A673 (cell line): ENCODE measurements at regions not wholly inside any gene's neighbourhood (a gene's known extent, or its start where the extent isn't known, plus 50 kb on each side); places are given as distances from the start of the nearest gene placed in this dataset.

Experiments used
- BruUV-seq: library from RNA; stranded (reverse); fragments of 400-500 nt; replicated peaks from 2 replicates; lab custom pipeline; 2021; lab: Mats Ljungman, UMichigan
- CTCF ChIA-PET: fragments of 300-600 bp; sonication (Branson Sonifier 250); formaldehyde crosslinking; loops from one replicate; lab custom pipeline; 2022; ENCODE audit warnings: antibody characterized with exemption; lab: Charles Lee
- POLR2A ChIA-PET: fragments of 300-600 bp; sonication (Branson Sonifier 250); formaldehyde crosslinking; loops from one replicate; lab custom pipeline; 2022; ENCODE audit warnings: antibody characterized with exemption; ENCODE audit not compliant: low non-redundant PET; lab: Charles Lee
- DNase-seq: peaks from one replicate; pipeline ENCODE4 v3.0.0-alpha.2; 2015; ENCODE audit warnings: low spot score
- H3K27ac ChIP-seq: fragments of 200-600 bp; sonication (generic); 2 replicates; pipeline ENCODE4 v1.5.1; 2016; ENCODE audit warnings: mixed run types, low read depth, mild to moderate bottlenecking, mixed read lengths, antibody characterized with exemption, low read length; ENCODE audit not compliant: poor library complexity, severe bottlenecking
- H3K27me3 ChIP-seq: fragments of 200-600 bp; sonication (generic); replicated peaks from 2 replicates; pipeline ENCODE4 v1.6.1; 2017; ENCODE audit warnings: mixed run types, low read depth, mild to moderate bottlenecking, mixed read lengths, antibody characterized with exemption, low read length; ENCODE audit not compliant: insufficient read depth, poor library complexity
- H3K36me3 ChIP-seq: fragments of 200-600 bp; sonication (generic); 2 replicates; pipeline ENCODE4 v1.6.1; 2016; ENCODE audit warnings: mixed run types, mild to moderate bottlenecking, mixed read lengths, antibody characterized with exemption, low read length; ENCODE audit not compliant: insufficient read depth, poor library complexity, severe bottlenecking
- H3K4me1 ChIP-seq: fragments of 200-600 bp; sonication (generic); 2 replicates; pipeline ENCODE4 v1.6.1; 2017; ENCODE audit warnings: mixed run types, mild to moderate bottlenecking, mixed read lengths, antibody characterized with exemption, low read length; ENCODE audit not compliant: insufficient read depth, poor library complexity, severe bottlenecking
- H3K4me3 ChIP-seq: fragments of 200-600 bp; sonication (generic); 2 replicates; pipeline ENCODE4 v1.5.1; 2016; ENCODE audit warnings: low read depth, mixed run types, mild to moderate bottlenecking, mixed read lengths, low read length; ENCODE audit not compliant: poor library complexity, severe bottlenecking
- H3K9me3 ChIP-seq: fragments of 200-600 bp; sonication (generic); 2 replicates; pipeline ENCODE4 v1.6.1; 2016; ENCODE audit warnings: mixed run types, low read depth, mild to moderate bottlenecking, mixed read lengths, antibody characterized with exemption, low read length; ENCODE audit not compliant: poor library complexity, severe bottlenecking
- EZH2 ChIP-seq: fragments of 200-600 bp; sonication (generic); IDR thresholded peaks from 2 replicates; pipeline ENCODE4 v1.6.1; 2017; ENCODE audit warnings: borderline replicate concordance, low read depth, mild to moderate bottlenecking, mixed read lengths, antibody characterized with exemption, low read length; ENCODE audit not compliant: poor library complexity, severe bottlenecking
- intact Hi-C: fragments of 100-400 bp; cut with micrococcal nuclease; formaldehyde crosslinking; loops from one replicate; pipeline ENCODE4 v1.10.0; 2022; ENCODE audit not compliant: unreplicated experiment
- TF ChIP-seq, protein P1 (sequence below): fragments of 300-800, 200-600 bp; sonication (generic); conservative IDR thresholded peaks from 2 replicates; pipeline ENCODE4 v1.5.1; 2017; ENCODE audit warnings: low read depth, mild to moderate bottlenecking, antibody characterized with exemption, low read length, moderate library complexity, mixed read lengths

DNA sequence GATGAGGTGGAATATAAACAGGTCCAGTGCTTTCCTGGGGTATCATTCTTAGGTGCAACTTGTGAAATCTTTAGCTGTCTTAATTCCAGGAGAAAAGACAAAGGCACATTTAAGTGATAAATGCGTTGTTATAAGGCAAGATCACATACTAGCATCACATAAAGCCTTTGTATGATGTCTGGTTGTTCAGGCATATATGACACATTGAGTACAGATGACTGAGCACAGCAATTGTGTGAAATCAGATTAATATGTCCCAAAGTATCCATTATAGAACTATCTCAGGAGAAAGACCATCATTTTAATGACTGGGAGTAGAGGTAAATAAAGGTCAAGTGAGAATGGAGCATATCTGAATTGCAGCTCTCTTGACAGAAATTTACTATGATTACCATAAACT, 205.1 kb downstream of the PTGER3 start:
- CTCF ChIA-PET, result no interaction called here
- intact Hi-C loops, result no loop called here
- TF ChIP-seq, protein P1, sequence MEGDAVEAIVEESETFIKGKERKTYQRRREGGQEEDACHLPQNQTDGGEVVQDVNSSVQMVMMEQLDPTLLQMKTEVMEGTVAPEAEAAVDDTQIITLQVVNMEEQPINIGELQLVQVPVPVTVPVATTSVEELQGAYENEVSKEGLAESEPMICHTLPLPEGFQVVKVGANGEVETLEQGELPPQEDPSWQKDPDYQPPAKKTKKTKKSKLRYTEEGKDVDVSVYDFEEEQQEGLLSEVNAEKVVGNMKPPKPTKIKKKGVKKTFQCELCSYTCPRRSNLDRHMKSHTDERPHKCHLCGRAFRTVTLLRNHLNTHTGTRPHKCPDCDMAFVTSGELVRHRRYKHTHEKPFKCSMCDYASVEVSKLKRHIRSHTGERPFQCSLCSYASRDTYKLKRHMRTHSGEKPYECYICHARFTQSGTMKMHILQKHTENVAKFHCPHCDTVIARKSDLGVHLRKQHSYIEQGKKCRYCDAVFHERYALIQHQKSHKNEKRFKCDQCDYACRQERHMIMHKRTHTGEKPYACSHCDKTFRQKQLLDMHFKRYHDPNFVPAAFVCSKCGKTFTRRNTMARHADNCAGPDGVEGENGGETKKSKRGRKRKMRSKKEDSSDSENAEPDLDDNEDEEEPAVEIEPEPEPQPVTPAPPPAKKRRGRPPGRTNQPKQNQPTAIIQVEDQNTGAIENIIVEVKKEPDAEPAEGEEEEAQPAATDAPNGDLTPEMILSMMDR, result no peak
- no peak for TF ChIP-seq EZH2

DNA sequence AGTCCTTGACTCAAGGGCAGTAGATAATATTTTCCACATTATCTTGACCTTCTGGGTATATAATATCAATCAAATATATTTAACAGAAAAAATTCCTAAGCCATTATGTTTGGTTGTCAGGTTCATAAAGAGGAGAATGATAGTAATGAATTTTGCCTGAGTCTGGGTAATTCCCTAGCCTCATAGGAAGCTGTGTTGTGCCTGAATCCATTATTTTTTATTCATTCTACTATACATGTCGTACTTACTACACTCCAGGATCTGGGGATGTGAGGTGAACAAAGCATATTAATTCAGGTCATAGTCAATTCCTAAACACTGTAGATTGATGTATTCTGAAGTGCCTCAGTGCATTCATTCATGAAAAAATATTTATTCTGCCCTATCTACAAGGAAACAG, 204.2 kb downstream of the PTGER3 start:
- no peaks in the 10 kb centered on the region for H3K27me3 ChIP-seq
- H3K4me1 ChIP-seq, result no peaks in the 10 kb centered on the region
- no TSS peak for BruUV-seq
- intact Hi-C loops, result no loop called here
- TF ChIP-seq, protein P1, result no peak
- TF ChIP-seq EZH2, result no peak
- no peak overlapping the region for H3K4me3 ChIP-seq
- H3K36me3 ChIP-seq, result no peaks in the 10 kb centered on the region
- H3K27ac ChIP-seq, result no peak overlapping the region
- DNase-seq, result no peak
- H3K9me3 ChIP-seq, result no peaks in the 10 kb centered on the region
- ChIA-PET CTCF (no interaction called here), POLR2A (no interaction called here)

More for the DNA sequence above, 205.1 kb downstream of the PTGER3 start:
- Histone ChIP-seq H3K9me3 (no peaks in the 10 kb centered on the region), H3K36me3 (no peaks in the 10 kb centered on the region), H3K4me3 (no peak overlapping the region), H3K4me1 (no peaks in the 10 kb centered on the region), H3K27ac (no peak overlapping the region), H3K27me3 (no peaks in the 10 kb centered on the region)
- BruUV-seq, result no TSS peak
- POLR2A ChIA-PET, result no interaction called here
- DNase-seq, result no peak

DNA sequence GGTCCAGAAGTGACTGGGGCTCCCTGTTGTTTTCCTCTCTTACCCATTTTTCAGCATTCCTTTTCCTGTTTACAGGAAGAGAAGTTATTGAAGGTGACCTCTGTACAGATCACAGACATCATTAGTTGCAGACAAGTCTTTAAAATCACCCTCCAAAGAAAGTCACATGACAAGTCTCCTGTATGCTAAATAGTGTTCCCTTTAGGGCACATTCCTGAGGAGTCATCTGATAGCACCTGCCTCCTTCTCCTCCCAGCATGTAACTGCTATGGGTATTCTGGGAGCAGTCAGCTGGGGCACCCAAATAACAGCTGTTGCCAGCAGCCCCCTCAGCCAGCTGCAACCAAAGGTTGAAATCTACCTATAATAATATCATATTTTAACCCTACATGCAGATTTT, 200.6 kb downstream of the PTGER3 start:
- no peaks in the 10 kb centered on the region for H3K4me1 ChIP-seq
- intact Hi-C loops, result no loop called here
- H3K27ac ChIP-seq, result no peak overlapping the region
- peaks cover 4% of the 10 kb centered on the region for H3K36me3 ChIP-seq
- ChIA-PET CTCF (no interaction called here), POLR2A (no interaction called here)
- no peaks in the 10 kb centered on the region for H3K9me3 ChIP-seq
- DNase-seq, result no peak
- H3K27me3 ChIP-seq, result no peaks in the 10 kb centered on the region
- H3K4me3 ChIP-seq, result no peak overlapping the region
- no TSS peak for BruUV-seq
- TF ChIP-seq, protein P1, result no peak
- no peak for TF ChIP-seq EZH2
